SKM-1 (cell line): ENCODE measurements at regions not wholly inside any gene's neighbourhood (a gene's known extent, or its start where the extent isn't known, plus 50 kb on each side); places are given as distances from the start of the nearest gene placed in this dataset.

ENCODE experiments used
- DNase-seq: peaks from one replicate; lab custom pipeline; 2025; ENCODE audit not compliant: unreplicated experiment; lab: John Stamatoyannopoulos, UW

DNA sequence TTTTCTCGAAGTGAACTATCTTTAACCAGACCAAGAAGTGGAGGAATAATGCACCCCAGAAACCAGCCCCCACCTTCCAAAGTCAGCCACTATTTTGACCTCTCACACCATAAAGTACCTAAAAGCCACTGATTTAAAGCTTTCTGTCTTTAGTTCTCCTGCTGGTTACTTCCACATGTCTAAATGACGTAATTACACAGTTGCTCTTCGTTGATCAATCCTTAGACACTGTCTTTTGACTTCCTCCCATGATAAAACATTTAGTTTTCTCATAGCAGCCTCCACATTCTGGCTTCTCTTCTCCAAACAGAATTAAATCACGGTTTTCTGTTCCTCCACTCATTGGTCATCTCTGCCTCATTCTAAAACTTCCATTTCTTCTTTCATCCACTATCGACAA lies 294.4 kb upstream of the N4BP1 start:
- DNase-seq = no peak

DNA sequence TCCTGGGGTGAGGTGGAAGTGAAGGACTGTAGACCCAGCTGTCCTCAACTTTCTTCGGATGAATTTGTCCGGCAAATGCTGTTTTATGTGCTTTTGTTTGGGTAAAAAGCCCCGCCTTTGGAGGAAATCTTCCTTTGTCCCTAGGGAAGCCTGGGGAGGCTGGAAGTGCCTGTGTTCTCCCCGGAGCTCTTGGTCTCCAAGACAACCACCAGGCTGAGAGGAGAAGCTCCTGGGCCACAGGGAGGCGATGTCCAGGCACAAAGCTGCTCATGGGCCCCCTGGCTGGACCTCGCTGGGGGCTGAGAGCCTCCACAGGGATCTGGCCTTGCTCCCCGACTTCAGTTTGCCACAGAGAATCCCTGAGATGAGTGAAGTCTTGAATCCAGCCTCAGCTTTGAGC lies 293.1 kb upstream of the N4BP1 start:
- DNase-seq = no peak

- no peak for DNase-seq
Measured at GRCh38 chr16:48901712-48902374, 291.9 kb upstream of the N4BP1 start.

- no peak for DNase-seq
Measured at GRCh38 chr16:48899500-48899899, 289.5 kb upstream of the N4BP1 start.

- DNase-seq = no peak
Measured at GRCh38 chr16:48897698-48898205, 287.8 kb upstream of the N4BP1 start.

GRCh38 chr16:48895142-48895541 lies 285.2 kb upstream of the N4BP1 start:
- DNase-seq = no peak

DNA sequence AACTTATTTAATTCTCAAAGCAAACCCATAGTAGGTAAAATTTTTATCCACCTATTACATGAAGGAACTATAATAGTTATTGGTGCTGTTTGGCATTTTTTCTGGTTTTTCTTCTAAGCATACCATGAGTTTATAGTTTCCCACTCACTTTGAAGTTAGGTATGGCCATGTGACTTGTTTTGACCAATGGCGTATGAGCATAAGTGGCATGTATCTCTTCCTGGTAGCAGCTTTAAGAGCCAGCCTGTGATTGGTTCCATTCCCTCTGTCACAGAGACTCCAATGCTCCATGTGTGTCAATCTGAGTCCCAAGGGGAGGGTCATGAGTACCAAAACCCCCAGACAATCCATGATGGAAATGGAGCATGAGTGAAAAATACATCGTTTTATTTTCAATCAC lies 282.9 kb upstream of the N4BP1 start:
- DNase-seq = no peak

- no peak for DNase-seq
Measured at GRCh38 chr16:48887646-48888210, 277.7 kb upstream of the N4BP1 start.

GRCh38 chr16:48885471-48885870 lies 275.5 kb upstream of the N4BP1 start:
- no peak for DNase-seq

- DNase-seq = no peak
Measured at GRCh38 chr16:48881272-48881671, 271.3 kb upstream of the N4BP1 start.

- no peak for DNase-seq
Measured at GRCh38 chr16:48879223-48880122, 269.5 kb upstream of the N4BP1 start.

- DNase-seq = no peak
Measured at GRCh38 chr16:48877946-48878345, 268.0 kb upstream of the N4BP1 start.

DNA sequence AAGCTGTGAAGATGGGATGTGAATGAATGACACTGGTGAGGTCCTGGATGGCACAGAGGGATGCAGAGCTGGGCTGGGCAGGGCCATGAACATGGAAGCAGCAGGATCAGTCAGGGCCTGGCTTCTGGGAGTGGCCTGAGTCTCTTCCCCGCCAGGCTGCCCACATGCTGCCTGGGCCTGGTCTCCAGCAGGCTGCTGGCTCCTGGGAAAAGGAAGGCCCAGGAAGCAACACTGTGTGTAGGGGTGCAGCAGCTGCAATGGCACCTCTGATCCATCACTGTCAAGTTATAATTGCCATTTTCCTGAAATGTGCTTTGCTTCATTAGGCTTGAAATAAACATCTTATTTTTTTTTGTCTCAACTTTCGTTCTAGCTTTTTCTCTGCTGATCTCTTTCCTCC lies 260.2 kb upstream of the N4BP1 start:
- DNase-seq = no peak

DNA sequence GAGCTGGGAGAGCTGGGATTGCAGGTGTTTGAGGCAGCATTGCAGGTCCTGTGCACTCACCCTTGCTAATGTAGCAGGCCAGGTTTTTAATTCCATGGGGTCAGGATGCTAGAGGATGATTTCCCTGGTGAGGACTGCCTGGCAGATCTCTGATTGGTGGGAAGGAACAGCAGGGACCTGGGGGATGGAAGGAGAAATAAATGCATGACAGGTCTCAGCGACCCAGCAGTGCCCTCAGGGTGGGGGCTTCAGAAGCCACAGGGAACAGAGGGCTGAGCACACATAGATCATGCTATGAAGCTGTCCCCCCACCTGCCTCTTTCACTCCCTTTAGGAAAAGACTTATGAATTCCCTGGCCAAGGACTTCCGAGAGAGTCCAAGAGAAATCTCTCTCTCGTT lies 255.5 kb upstream of the N4BP1 start:
- DNase-seq = no peak

DNA sequence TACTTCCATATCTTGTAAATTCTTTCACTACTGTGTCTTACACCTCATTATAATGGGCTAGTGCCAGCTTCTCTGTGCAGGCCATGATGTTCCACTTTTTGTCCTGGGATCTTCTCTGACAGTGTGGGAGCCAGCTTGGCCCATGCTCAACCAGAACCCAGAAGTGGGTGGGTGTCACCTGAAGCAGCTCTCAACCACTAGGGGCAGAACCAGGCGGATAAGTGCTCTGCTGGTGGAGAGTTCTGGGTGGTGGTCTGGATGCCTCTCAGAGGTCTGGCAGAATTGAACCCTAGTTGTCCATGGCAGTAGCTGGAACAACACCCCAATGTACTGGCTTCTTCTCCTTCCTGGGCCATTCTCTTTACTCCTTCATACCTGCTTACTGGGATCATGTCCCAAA lies 254.1 kb upstream of the N4BP1 start:
- no peak for DNase-seq

- no peak for DNase-seq
Measured at GRCh38 chr16:48862087-48862532, 252.1 kb upstream of the N4BP1 start.

- no peak for DNase-seq
Measured at GRCh38 chr16:48860341-48860740, 250.4 kb upstream of the N4BP1 start.

- DNase-seq = no peak
Measured at GRCh38 chr16:48852951-48853350, 243.0 kb upstream of the N4BP1 start.

DNA sequence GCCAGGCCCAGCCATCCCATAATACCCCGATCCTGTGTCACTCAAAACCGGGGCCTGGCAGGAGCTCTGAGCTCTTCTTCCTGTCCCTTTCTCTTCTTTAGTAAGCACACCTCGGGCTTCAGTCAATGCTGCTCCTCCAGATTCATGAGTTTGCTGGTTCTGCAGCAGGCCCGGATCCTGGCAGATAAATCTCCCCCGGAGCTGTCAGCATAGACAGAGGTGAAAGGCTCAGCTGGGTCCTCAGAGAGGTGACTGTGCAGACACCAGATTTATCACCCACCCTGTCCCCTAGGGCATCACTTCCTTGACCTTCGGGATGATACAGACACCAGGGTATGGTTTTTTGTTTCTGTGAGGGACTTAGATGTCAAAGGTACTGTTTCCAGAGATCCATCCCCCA lies 242.5 kb upstream of the N4BP1 start:
- no peak for DNase-seq

GRCh38 chr16:48850097-48850770 lies 240.3 kb upstream of the N4BP1 start:
- DNase-seq = no peak

DNA sequence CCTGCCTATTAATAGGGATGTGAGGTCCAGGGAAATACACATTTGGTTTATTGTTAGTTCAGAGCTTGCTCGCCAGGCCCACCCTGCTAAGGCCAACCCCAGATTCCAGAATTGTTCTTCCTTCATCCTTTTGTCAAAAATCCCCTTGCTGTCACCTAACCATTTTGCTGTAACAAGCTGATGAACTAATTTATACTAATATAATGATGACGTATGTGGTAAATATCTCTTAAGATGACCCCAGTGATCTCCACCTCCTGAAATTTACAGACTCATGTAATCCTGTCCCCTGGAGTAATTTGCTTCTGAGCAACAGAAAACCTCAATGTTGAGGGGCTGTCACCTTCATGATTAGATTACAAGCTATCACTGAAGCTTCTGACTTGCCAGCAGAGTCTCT lies 236.3 kb upstream of the N4BP1 start:
- no peak for DNase-seq
